GM19351 (cell line): ENCODE measurements at regions not wholly inside any gene's neighbourhood (a gene's known extent, or its start where the extent isn't known, plus 50 kb on each side); places are given as distances from the start of the nearest gene placed in this dataset.

Experiments
- ATAC-seq: cut with Tn5 transposase; IDR thresholded peaks from one replicate; pipeline ENCODE4 v1.9.1; 2021; ENCODE audit warnings: mild to moderate bottlenecking, moderate library complexity; ENCODE audit not compliant: unreplicated experiment

DNA sequence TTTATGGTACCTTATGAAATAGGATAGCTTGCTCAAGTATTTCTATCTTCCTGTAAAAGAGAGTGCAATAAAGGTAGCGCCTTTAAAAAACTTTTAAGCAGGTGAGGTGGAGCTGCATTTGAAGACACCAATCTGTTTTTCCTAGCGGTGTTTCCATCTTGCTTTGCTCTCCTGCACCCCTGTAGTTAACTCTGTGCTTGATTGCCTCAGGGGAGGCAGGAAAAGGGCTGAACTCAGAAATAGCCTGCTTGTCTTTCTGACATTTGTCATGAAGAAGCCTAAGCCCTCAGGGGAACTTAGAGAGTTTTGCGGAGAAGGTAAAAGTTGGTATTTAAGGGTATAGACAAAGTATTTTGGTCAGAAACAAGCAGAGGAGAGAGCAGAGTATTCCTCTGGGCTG, 63.0 kb upstream of the TPRG1 start:
- ATAC-seq, result no peak

DNA sequence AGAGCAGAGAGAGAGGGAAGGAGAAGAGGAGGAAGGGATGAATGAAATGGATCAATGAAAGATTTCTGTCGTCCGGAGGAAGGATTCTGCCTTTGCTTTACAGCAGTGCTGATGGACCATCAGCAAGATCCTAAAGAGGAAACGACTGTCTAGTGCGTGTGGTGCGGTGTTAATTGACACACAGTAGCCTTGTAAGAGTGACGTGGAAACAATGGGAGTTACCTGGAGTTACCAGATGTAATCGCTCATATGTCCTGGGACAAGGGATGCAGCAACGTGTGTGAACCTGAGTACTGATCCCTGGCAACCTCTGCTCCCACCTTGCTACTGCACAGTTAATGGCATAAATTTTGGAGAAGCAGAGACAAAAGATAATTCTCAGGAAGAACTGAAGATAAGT, 62.6 kb upstream of the TPRG1 start:
- ATAC-seq, result no peak

DNA sequence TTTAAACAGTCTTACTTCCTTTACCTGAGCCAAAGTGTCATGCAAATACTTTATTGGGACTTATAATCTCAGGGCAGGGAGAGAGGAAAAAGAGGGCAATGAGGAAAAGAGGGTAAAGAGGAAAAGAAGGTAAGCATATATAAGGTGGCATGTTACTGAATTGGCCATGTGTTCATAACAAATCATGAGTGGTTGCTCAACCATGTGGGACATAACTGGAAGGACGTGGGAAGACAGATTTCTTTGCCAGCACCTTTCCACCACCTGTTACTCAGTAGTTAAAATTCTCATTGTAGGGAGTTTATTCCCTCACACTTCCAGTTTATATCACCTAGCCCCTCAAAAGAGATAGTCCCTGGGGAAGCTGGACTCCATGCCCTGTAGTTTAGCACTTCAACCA, 54.7 kb upstream of the TPRG1 start:
- ATAC-seq, result no peak

DNA sequence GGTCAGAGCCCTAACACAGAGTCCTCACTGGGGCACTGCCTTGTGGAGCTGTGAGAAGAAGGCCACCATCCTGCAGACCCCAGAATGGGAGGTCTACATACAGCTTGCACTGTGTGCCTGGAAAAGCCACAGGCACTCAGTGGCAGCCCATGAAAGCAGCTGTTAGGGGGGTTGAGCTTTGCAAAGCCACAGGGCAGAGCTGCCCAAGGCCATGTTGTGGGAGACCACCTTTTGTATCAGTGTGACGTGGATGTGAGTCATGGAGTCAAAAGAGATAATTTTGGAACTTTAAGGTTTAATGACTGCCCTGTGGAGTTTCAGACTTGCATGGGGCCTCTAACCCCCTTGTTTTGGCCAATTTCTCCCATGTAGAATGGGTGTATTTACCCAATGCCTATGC, 52.9 kb upstream of the TPRG1 start:
- no peak for ATAC-seq

DNA sequence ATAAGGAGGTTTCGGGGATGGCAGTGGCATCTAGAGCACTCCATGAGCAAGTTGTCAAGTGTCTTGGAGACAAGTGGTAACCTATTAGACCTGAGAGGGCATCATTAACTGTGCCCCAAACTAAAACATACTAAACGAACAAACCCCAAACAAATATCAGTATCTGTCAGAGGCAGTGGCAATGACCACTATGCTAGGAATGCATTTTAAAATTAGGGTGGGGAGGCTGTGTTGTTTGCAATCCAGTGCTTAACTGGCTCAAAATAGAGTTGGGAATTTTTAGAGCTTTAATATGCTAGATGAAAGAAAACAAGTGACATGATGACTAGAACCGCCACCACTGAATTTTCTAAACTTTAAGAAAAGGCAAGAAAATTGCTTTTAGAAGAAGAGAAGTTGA, 51.8 kb upstream of the TPRG1 start:
- ATAC-seq, result no peak

DNA sequence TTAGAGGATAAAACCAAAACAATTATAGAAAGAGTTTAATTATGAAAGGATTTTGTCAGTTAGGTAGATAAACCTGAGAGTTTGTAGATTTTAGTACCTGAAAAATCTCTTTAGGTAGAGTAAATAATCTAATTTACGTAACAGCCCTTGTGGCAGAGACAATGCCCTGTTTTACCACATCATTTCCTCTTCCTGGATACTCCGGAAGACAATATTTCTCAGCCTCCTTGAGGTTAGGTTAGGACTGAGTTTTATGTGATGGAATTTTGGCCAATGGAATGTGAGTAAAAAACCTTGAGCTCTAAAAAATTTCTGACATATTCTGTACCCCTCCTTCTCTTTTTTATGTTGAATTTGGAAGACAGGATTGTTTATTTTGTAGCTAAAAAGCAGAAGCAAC, 50.7 kb upstream of the TPRG1 start:
- no peak for ATAC-seq
